ENCODE measurements at regions not wholly inside any gene's neighbourhood (a gene's known extent, or its start where the extent isn't known, plus 50 kb on each side); places are given as distances from the start of the nearest gene placed in this dataset.

DNA sequence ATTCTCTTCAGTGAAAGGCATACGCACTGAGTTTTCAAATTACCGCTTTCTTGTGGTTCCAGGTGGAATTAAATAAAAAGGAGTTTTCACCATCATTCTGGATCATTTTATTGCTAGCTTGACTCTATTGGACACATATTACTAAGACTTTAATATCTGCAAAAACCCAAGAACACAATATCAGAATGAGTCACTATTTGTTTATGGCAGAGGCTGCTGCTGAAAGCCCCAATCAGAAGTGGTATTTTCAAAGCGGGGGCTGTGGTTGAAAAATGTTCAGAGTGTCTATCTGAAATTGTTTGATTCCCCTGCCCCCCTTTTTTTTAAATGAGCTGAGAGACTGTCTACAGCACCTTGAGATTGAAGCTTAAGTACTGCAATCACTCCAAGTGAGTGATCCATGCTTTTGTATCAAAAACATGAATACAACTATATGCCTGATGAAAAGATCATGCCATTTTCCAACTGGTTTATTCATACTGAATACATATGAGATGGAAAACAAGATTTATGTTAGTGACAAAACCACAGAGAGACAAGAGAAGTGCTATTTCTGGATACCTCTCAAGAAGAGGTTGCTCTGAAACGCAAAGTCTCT, 376.4 kb downstream of the HTR7 start:
- TF ChIP-seq, protein P1, sequence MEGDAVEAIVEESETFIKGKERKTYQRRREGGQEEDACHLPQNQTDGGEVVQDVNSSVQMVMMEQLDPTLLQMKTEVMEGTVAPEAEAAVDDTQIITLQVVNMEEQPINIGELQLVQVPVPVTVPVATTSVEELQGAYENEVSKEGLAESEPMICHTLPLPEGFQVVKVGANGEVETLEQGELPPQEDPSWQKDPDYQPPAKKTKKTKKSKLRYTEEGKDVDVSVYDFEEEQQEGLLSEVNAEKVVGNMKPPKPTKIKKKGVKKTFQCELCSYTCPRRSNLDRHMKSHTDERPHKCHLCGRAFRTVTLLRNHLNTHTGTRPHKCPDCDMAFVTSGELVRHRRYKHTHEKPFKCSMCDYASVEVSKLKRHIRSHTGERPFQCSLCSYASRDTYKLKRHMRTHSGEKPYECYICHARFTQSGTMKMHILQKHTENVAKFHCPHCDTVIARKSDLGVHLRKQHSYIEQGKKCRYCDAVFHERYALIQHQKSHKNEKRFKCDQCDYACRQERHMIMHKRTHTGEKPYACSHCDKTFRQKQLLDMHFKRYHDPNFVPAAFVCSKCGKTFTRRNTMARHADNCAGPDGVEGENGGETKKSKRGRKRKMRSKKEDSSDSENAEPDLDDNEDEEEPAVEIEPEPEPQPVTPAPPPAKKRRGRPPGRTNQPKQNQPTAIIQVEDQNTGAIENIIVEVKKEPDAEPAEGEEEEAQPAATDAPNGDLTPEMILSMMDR (IDR thresholded peaks at IDR 0.05 in 4 of 5, conservative IDR thresholded peaks at IDR 0.05 in 1 of 5), result no peak
- TF ChIP-seq POLR2A (IDR thresholded peaks at IDR 0.05), result no peak

Data from gastrocnemius medialis (tissue), 4 donors.